H9 (cell line): ENCODE measurements at regions not wholly inside any gene's neighbourhood (a gene's known extent, or its start where the extent isn't known, plus 50 kb on each side); places are given as distances from the start of the nearest gene placed in this dataset.

Experiments
- DNase-seq: peaks from one replicate; pipeline ENCODE4 v3.0.0-alpha.2; 2017
- H2AFZ ChIP-seq: one replicate; pipeline ENCODE4 v1.6.1; 2013; ENCODE audit warnings: mild to moderate bottlenecking, low read length, control low read depth, moderate library complexity
- H2AK5ac ChIP-seq: 2 replicates; pipeline ENCODE4 v1.6.1; 2013; ENCODE audit warnings: low read length, control low read depth, mixed read lengths; ENCODE audit not compliant: insufficient read length
- H2BK120ac ChIP-seq: one replicate; pipeline ENCODE4 v1.6.1; 2013; ENCODE audit warnings: low read depth, mild to moderate bottlenecking, low read length, control low read depth, inconsistent platforms; ENCODE audit not compliant: poor library complexity, severe bottlenecking
- H2BK12ac ChIP-seq: 2 replicates; pipeline ENCODE4 v1.6.1; 2013; ENCODE audit warnings: low read length, control low read depth, mixed read lengths, low read depth; ENCODE audit not compliant: insufficient read length
- H2BK15ac ChIP-seq: 2 replicates; pipeline ENCODE4 v1.6.1; 2013; ENCODE audit warnings: low read depth, low read length, control low read depth
- H2BK20ac ChIP-seq: one replicate; pipeline ENCODE4 v1.6.1; 2013; ENCODE audit warnings: low read depth, mild to moderate bottlenecking, low read length, control low read depth, inconsistent platforms; ENCODE audit not compliant: poor library complexity, severe bottlenecking
- H2BK5ac ChIP-seq: 2 replicates; pipeline ENCODE4 v1.6.1; 2013; ENCODE audit warnings: low read length, control low read depth, mixed read lengths; ENCODE audit not compliant: insufficient read length
- H3K14ac ChIP-seq: 2 replicates; pipeline ENCODE4 v1.6.1; 2013; ENCODE audit warnings: low read length, control low read depth; ENCODE audit not compliant: insufficient read depth
- H3K18ac ChIP-seq: 2 replicates; pipeline ENCODE4 v1.6.1; 2013; ENCODE audit warnings: low read depth, mild to moderate bottlenecking, mixed read lengths, low read length, control low read depth; ENCODE audit not compliant: insufficient read length
- H3K23ac ChIP-seq: 2 replicates; pipeline ENCODE4 v1.6.1; 2013; ENCODE audit warnings: low read length, control low read depth, mixed read lengths, low read depth; ENCODE audit not compliant: insufficient read length
- H3K23me2 ChIP-seq: 2 replicates; pipeline ENCODE4 v1.6.1; 2013; ENCODE audit warnings: low read depth, mild to moderate bottlenecking, mixed read lengths, low read length, control low read depth; ENCODE audit not compliant: insufficient read length, poor library complexity, severe bottlenecking
- H3K27ac ChIP-seq: 2 replicates; pipeline ENCODE4 v1.5.1; 2013; ENCODE audit warnings: low read length, control low read depth, mixed read lengths, low read depth; ENCODE audit not compliant: insufficient read length
- H3K27me3 ChIP-seq: 2 replicates; pipeline ENCODE4 v1.6.1; 2013; ENCODE audit warnings: low read length, control low read depth, inconsistent platforms; ENCODE audit not compliant: insufficient read depth
- H3K4ac ChIP-seq: 2 replicates; pipeline ENCODE4 v1.6.1; 2013; ENCODE audit warnings: low read depth, mild to moderate bottlenecking, control low read depth, inconsistent platforms, low read length, moderate library complexity
- H3K4me1 ChIP-seq: 2 replicates; pipeline ENCODE4 v1.6.1; 2013; ENCODE audit warnings: low read length, control low read depth, inconsistent platforms; ENCODE audit not compliant: insufficient read depth
- H3K4me2 ChIP-seq: 2 replicates; pipeline ENCODE4 v1.6.1; 2013; ENCODE audit warnings: low read length, control low read depth, mixed read lengths; ENCODE audit not compliant: insufficient read length, insufficient read depth
- H3K56ac ChIP-seq: 2 replicates; pipeline ENCODE4 v1.6.1; 2013; ENCODE audit warnings: low read depth, mild to moderate bottlenecking, mixed read lengths, low read length, control low read depth; ENCODE audit not compliant: insufficient read length
- H3K79me1 ChIP-seq: 2 replicates; pipeline ENCODE4 v1.6.1; 2013; ENCODE audit warnings: low read depth, mild to moderate bottlenecking, moderate library complexity, low read length, control low read depth, inconsistent platforms; ENCODE audit not compliant: insufficient read depth, poor library complexity, severe bottlenecking
- H3K79me2 ChIP-seq: 2 replicates; pipeline ENCODE4 v1.6.1; 2013; ENCODE audit warnings: low read length, control low read depth, inconsistent platforms; ENCODE audit not compliant: insufficient read depth
- H3K9ac ChIP-seq: 2 replicates; pipeline ENCODE4 v1.6.1; 2013; ENCODE audit warnings: low read length, control low read depth, mixed read lengths; ENCODE audit not compliant: insufficient read length; ENCODE audit errors: extremely low read depth
- H3K9me3 ChIP-seq: one replicate; pipeline ENCODE4 v1.6.1; 2013; ENCODE audit warnings: low read depth, low read length, inconsistent platforms; ENCODE audit not compliant: control insufficient read depth
- H3T11ph ChIP-seq: one replicate; pipeline ENCODE4 v1.6.1; 2013; ENCODE audit warnings: mild to moderate bottlenecking, low read length, control low read depth, inconsistent platforms
- H4K20me1 ChIP-seq: one replicate; pipeline ENCODE4 v1.6.1; 2013; ENCODE audit not compliant: control insufficient read depth, insufficient read length, insufficient read depth
- H4K5ac ChIP-seq: 2 replicates; pipeline ENCODE4 v1.6.1; 2013; ENCODE audit warnings: low read depth, mild to moderate bottlenecking, mixed read lengths, low read length, control low read depth; ENCODE audit not compliant: insufficient read length
- H4K8ac ChIP-seq: replicated peaks from 2 replicates; pipeline ENCODE4 v1.6.1; 2013; ENCODE audit warnings: low read length, control low read depth, mixed read lengths, low read depth; ENCODE audit not compliant: insufficient read length
- H4K91ac ChIP-seq: 2 replicates; pipeline ENCODE4 v1.6.1; 2013; ENCODE audit warnings: low read depth, mild to moderate bottlenecking, moderate library complexity, mixed read lengths, low read length, control low read depth; ENCODE audit not compliant: insufficient read length
- H3K27ac Mint-ChIP-seq, 3 experiments: 2 replicates in 2 of 3; 3 replicates in 1 of 3; pipeline ENCODE4 v1.8.0; 2020 to 2021; ENCODE audit warnings: mixed read lengths in 3 of 3, mild to moderate bottlenecking in 1 of 3, moderate library complexity in 1 of 3
- H3K27me3 Mint-ChIP-seq: 2 replicates; pipeline ENCODE4 v1.8.0; 2021; ENCODE audit warnings: low read depth, mild to moderate bottlenecking, moderate library complexity, mixed read lengths
- H3K36me3 Mint-ChIP-seq, 3 experiments: 2 replicates in 2 of 3; 3 replicates in 1 of 3; pipeline ENCODE4 v1.8.0; 2020 to 2021; ENCODE audit warnings: low read depth in 3 of 3, mixed read lengths in 3 of 3; ENCODE audit not compliant: insufficient read depth in 1 of 3
- H3K4me1 Mint-ChIP-seq, 2 experiments: 2 replicates each; pipeline ENCODE4 v1.8.0; 2020; ENCODE audit warnings: mixed read lengths in 2 of 2
- H3K4me3 Mint-ChIP-seq, 2 experiments: 2 replicates in 1 of 2; 3 replicates in 1 of 2; pipeline ENCODE4 v1.8.0; 2020 to 2021; ENCODE audit warnings: mild to moderate bottlenecking in 2 of 2, mixed read lengths in 2 of 2, moderate library complexity in 1 of 2
- H3K9me3 Mint-ChIP-seq, 2 experiments: 2 replicates in 1 of 2; 3 replicates in 1 of 2; pipeline ENCODE4 v1.8.0; 2020; ENCODE audit warnings: mild to moderate bottlenecking in 2 of 2, mixed read lengths in 2 of 2, moderate library complexity in 1 of 2
- WGBS: extraction: QIAGEN DNeasy Blood & Tissue Kit; methylation state at CpG from one replicate; pipeline ENCODE4 v1.1.7; 2013; ENCODE audit warnings: missing lambda C conversion rate, low lambda C conversion rate, mixed read lengths; ENCODE audit not compliant: insufficient read length; ENCODE audit errors: extremely low coverage; 5-methylcytosine and 5-hydroxymethylcytosine counted together
- TF ChIP-seq, protein P1 (sequence below): fragments of 200-600 bp; sonication (generic); conservative IDR thresholded peaks from 3 replicates; pipeline ENCODE4 v1.8.0; 2021; ENCODE audit warnings: antibody characterized with exemption, mild to moderate bottlenecking

DNA sequence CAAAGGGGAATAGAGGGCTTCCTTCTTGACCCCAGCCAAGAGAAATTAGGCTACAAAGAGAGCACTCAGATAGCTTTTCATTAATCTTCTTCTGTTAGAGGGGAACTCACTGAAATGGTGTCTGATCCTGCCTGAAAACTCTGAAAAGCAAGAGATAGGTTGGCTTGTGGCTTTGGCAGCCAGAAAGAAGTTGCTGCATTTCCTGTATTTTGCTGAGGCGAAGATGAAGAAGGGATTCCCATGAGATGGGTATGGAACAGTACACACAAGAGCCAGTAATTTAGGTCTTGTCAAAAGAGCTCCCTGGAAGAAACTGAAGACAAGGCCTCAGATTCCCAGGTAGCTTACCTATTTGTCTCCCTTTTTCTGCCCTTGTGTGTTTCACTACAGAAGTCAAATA lies 120.9 kb upstream of the TARS1 start:
- TF ChIP-seq, protein P1, sequence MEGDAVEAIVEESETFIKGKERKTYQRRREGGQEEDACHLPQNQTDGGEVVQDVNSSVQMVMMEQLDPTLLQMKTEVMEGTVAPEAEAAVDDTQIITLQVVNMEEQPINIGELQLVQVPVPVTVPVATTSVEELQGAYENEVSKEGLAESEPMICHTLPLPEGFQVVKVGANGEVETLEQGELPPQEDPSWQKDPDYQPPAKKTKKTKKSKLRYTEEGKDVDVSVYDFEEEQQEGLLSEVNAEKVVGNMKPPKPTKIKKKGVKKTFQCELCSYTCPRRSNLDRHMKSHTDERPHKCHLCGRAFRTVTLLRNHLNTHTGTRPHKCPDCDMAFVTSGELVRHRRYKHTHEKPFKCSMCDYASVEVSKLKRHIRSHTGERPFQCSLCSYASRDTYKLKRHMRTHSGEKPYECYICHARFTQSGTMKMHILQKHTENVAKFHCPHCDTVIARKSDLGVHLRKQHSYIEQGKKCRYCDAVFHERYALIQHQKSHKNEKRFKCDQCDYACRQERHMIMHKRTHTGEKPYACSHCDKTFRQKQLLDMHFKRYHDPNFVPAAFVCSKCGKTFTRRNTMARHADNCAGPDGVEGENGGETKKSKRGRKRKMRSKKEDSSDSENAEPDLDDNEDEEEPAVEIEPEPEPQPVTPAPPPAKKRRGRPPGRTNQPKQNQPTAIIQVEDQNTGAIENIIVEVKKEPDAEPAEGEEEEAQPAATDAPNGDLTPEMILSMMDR = no peak
- no peak overlapping the region for H3K4me2 ChIP-seq
- no peaks in the 10 kb centered on the region for H3K9me3 Mint-ChIP-seq

More for the DNA sequence above, 120.9 kb upstream of the TARS1 start:
- no peak overlapping the region for H3K14ac ChIP-seq
- H3K27me3 ChIP-seq = no peaks in the 10 kb centered on the region
- Mint-ChIP-seq H3K27me3 (no peaks in the 10 kb centered on the region), H3K4me1 (no peaks in the 10 kb centered on the region), H3K4me3 (no peak overlapping the region), H3K36me3 (no peaks in the 10 kb centered on the region), H3K27ac (no peak overlapping the region)
- no peak overlapping the region for H2AFZ ChIP-seq
- no peak overlapping the region for H3K27ac ChIP-seq
- no peak overlapping the region for H4K91ac ChIP-seq
- no CpG with 5 or more reads among the region's 1 CpG for WGBS
- H3K4me1 ChIP-seq = no peaks in the 10 kb centered on the region
- H2BK120ac ChIP-seq = no peak overlapping the region
- H4K5ac ChIP-seq = no peak overlapping the region
- no peaks in the 10 kb centered on the region for H3K23me2 ChIP-seq
- no peak overlapping the region for H2AK5ac ChIP-seq
- H2BK15ac ChIP-seq = no peak overlapping the region
- H3K23ac ChIP-seq = no peak overlapping the region
- H3K4ac ChIP-seq = no peak overlapping the region
- H3K79me1 ChIP-seq = no peaks in the 10 kb centered on the region
- H3K9me3 ChIP-seq = no peaks in the 10 kb centered on the region
- no peak overlapping the region for H3K9ac ChIP-seq
- no peak overlapping the region for H3T11ph ChIP-seq
- no peak overlapping the region for H2BK20ac ChIP-seq
- DNase-seq = no peak
- no peak overlapping the region for H4K8ac ChIP-seq
- H2BK5ac ChIP-seq = no peak overlapping the region
- no peaks in the 10 kb centered on the region for H4K20me1 ChIP-seq
- no peaks in the 10 kb centered on the region for H3K79me2 ChIP-seq
- no peak overlapping the region for H3K56ac ChIP-seq
- H3K18ac ChIP-seq = no peak overlapping the region
- no peak overlapping the region for H2BK12ac ChIP-seq
